Neural progenitor cell (in vitro differentiated cells): ENCODE measurements at regions not wholly inside any gene's neighbourhood (a gene's known extent, or its start where the extent isn't known, plus 50 kb on each side); places are given as distances from the start of the nearest gene placed in this dataset.

ENCODE experiments used
- EZH2 ChIP-seq: fragments of 200-600 bp; sonication (generic); IDR thresholded peaks from 2 replicates; pipeline ENCODE4 v1.6.1; 2017; ENCODE audit warnings: antibody characterized with exemption, mild to moderate bottlenecking, moderate library complexity
- TF ChIP-seq, protein P1 (sequence below): fragments of 200-600 bp; sonication (generic); IDR thresholded peaks from 2 replicates; pipeline ENCODE4 v1.5.1; 2017; ENCODE audit warnings: antibody characterized with exemption, mild to moderate bottlenecking

DNA sequence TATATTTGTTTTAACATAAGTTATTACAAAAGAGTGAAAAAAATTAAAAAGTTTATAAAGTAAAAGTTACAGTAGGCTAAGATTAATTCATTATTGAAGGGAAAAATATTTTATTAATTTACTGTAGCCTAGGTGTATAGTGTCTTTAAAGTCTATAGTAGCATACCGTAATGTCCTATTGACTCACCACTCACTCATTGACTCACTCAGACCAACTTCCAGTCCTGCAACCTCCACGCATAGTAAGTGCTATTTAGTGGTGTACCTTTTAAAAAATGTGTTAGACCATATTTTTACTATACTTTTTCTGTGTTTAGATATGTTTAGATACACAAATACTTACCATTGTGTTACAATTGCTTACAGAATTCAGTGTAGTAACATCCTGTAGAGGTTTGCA, 841.1 kb downstream of the CENPC start:
- TF ChIP-seq, protein P1, sequence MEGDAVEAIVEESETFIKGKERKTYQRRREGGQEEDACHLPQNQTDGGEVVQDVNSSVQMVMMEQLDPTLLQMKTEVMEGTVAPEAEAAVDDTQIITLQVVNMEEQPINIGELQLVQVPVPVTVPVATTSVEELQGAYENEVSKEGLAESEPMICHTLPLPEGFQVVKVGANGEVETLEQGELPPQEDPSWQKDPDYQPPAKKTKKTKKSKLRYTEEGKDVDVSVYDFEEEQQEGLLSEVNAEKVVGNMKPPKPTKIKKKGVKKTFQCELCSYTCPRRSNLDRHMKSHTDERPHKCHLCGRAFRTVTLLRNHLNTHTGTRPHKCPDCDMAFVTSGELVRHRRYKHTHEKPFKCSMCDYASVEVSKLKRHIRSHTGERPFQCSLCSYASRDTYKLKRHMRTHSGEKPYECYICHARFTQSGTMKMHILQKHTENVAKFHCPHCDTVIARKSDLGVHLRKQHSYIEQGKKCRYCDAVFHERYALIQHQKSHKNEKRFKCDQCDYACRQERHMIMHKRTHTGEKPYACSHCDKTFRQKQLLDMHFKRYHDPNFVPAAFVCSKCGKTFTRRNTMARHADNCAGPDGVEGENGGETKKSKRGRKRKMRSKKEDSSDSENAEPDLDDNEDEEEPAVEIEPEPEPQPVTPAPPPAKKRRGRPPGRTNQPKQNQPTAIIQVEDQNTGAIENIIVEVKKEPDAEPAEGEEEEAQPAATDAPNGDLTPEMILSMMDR = no peak
- no peak for TF ChIP-seq EZH2
